HG03575 (cell line): ENCODE measurements at regions not wholly inside any gene's neighbourhood (a gene's known extent, or its start where the extent isn't known, plus 50 kb on each side); places are given as distances from the start of the nearest gene placed in this dataset.

Experiments used
- ATAC-seq: cut with Tn5 transposase; IDR thresholded peaks from one replicate; pipeline ENCODE4 v1.9.1; 2021; ENCODE audit not compliant: unreplicated experiment, insufficient number of reproducible peaks, low FRiP score; ENCODE audit errors: extremely low read depth

DNA sequence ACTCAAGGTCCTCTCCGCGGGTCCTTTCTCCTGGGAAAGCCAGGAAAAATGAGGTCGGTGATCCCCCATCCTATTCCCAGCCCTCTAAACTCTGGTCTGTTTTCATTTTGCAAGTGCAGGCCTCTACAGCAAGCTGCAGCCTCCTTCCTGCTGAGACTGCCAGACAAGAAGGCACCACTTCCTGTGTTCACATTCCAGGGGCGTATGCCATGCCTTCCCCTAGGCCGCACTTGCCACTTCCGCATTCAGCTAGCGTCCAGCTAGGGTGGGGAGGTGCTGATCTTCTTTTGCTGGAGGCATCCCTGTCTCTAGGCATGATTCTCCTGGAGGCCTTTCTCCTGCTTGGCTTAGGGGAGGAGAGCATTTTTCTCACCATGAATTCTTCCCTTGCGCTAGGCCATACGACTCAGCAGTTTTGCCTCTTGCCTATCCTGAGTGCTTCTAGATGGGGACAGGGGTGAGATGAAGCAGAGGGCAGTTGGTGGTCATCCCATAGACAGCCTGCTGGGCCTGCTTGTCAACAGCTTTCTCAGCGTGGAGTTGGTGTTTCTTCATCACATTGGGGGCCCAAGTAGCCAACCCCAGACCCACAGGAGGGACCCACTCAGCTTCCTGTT is 328.9 kb downstream of the RPS24 start:
- no peak for ATAC-seq

DNA sequence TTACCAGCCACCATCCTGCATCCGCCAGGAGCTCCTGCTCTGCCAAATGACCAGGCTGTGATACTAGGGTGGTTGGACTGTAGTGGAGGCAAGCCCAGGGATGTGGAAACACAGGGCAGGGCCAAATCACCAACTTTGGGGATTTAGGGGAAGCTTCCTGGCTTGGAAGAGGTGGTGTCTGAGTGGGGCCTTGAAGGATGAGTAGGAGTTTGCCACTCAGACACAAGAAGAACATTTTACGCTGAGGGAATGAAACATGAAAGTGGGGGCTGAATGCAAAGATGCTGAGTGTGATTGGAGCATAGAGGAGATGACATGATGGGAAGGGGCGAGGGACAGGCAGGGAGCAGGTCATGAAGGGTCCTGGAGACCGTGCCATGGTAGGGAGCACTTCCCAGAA is 329.5 kb downstream of the RPS24 start:
- ATAC-seq: no peak

DNA sequence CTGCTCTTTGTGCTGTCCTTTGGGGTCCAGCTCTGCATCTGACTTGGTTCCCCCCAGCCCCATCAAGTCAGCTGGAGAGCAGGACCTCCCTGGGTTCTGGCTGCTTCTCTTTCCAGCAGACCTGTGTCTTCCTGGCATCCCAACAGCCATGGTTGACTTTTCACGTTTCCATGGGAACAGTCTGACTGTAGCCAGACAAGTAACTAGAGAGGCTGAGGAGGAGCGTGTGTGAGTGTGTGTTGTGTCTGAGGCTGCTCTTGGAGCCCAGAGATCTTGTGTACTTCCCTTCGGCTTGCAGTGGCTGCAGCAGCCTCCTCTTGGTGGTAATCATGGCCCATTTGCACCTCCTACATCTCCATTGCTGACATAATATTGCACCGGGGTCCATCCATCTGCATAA is 332.0 kb downstream of the RPS24 start:
- no peak for ATAC-seq

DNA sequence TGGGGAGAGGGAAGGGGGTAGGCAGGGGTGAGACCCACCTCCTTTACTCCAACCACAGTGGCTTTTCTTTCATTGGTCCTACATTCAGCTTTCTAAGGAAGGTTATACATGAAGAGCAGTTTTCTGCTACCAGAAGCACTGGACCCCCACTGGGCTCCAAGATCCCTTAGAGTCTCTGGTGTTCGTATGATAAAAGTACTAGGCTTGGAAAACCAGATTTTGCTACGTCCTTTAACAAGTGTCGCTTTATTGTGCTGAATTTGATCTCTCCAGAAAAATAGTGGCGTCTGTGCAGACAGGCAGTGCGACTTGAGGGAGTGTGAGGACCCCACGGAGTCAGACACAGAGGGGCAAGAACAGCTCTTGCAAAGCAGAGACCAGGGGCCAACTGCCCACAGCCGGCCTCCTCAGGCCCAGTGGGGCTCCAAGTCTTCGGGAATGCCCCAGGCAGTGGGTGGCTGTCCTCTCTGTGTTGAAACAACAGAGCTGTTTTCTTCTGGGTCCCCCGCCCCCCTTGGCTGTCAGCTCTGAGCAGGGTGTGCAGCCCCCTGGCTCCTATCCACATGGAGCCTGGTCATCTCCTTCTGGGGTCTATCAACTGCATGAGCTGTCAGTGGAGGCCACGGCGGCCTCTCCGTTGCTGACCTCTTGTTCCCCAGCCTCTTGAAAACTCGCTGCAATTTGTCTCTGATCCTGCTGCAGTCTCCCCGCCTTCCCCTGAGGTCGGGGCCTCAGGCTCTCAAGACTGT is 333.2 kb downstream of the RPS24 start:
- no peak for ATAC-seq

DNA sequence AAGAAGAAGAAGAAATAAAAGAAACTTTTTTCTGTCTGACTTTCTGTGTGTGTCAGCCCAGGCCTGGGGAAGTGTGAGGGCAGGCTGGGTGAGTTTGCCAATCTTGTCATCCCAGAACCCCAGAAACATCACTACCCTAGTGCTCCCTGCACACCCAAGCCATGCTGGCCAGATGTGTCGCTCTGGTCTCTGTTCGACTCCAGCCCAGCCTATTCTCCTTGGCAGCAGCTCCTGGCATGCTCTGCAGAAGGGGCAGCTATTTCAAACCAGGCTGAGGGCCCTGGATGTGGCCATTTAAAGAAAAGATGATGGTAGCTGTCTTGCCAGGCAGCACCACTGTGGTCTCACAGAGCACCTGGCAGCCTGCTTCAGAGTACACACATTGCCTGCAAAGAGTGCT is 334.1 kb downstream of the RPS24 start:
- ATAC-seq: no peak

DNA sequence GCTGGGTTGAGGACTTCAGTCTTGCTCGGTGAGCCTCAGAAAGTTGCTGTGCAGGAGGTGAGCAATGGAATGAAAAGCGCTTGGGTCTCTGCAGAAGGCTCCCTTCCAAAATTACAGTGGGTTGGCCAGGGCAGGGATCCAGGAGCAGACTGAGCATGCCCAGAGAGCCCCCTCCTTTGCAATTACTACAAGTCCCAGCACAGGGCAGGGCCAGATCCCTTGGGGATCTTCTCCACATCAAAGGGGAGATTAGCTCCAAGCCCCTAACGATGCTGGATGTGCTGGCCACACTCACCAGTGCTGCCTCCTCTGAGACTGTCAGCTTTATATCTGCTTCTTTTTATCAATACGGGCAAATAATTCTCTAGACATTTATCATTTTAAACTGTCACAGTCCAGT is 337.5 kb downstream of the RPS24 start:
- no peak for ATAC-seq

DNA sequence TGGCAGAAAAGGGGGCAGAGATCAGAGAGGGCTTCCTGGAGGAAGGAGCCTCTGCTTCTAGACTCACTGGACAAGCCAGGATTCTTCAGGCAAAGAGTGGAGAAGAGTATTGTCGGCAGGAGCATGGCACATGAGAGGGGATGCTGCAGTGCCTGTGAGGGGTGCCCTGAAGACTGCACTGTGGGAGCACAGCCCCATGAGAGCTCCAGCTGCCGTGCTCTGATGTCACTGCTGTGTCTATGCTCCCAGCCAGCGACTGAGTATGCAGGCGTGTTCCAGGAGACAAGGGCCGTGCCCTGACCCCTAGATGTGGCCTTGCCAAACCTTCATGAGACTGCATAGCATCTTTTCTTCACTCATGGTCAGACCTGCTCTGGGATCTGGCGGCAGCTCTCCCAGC is 339.1 kb downstream of the RPS24 start:
- ATAC-seq: no peak

DNA sequence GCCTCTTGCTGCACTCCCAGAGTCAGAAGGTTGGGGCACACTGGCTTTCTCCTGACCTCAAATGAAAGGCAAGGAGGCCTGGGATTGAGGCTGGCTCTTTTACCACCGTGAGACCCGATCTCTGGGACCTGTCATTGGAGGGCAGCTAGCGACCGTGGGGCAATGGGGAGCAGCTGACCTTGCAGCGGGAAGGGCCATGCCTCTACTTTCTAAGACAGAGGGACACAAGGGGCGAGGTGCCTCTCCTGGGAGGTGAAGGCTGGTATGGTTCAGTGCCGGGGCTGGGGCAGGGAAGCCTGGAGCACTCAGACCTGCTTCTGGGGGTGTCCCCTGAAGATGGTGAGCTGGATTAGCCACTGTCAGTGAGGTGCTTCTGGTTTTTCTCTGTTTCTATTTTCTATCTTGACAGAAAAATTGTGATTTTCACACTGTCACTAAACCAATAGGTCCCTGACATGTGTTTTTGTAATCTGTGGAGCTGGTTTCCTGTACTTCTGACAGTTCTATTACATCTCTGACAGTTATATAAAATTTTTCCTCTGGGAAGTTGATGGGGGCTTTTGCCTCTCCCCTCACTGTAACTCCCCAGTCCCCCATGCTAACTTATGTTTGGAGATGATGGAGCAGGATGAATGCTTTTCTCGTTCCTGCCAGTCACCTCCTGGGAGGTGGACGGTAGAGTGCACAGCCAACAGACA is 340.8 kb downstream of the RPS24 start:
- no peak for ATAC-seq

DNA sequence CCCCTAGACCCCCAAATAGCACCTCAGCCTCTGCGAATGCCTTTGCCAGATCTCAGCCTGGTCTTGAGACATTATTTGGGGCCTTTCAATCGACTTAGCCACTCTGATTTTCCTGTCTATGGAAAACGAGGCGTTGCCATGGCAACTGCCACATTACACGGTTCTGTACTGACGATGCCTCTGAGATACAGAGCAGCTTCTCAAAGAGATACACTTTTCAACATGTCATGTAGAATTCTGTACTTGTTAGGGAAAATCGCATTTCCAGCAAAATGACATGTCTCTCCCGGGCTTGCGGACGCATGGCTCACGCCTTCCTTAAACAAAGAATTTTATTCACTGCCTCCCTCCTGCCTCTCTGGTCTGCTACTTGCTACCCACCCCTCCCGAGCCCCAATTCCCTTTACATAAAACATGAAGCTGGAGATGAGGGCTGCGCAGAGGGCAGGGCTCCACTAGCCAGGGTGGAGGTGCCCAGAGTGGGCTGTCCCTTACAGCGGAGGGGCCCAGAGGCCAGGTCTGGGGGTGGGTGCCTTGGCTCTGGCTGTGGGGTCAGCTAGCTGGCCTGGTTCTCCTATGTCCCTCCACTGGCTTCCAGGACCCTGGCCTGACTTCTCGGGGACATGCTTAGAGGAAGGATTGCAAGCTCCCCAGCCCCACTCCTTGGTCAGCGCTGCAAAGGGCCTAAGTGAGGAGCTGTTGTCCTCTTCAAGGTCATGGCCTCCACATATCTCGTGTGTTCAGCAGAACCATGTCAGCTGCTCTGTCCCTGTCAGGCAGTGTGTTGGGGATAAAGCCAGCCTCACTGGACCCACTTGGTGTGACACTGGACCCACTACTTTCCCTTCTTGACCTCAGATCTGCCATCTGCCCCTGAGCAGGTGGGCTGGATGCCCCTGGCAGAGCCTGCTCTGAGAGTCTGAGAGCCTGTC is 342.5 kb downstream of the RPS24 start:
- no peak for ATAC-seq

DNA sequence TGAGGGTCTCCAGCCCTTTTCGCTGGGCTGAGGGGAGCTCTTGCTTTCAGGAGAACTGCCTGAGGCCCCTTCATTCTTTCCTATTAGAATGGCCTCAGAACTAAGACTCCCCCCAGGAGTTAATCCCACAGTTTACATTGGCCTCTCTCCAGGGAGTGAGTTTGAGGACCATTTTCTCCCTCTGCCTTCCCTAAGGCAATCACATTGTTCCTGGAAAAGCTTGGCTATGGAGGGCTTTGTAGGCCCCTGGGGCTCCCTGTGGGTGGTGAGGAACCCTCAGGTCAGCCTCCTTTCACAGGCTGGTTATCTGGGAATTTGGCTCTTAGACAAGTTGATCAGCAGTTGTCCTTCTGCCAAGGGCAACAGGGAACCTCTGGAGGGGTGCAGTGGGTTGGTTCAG is 343.7 kb downstream of the RPS24 start:
- ATAC-seq: no peak

DNA sequence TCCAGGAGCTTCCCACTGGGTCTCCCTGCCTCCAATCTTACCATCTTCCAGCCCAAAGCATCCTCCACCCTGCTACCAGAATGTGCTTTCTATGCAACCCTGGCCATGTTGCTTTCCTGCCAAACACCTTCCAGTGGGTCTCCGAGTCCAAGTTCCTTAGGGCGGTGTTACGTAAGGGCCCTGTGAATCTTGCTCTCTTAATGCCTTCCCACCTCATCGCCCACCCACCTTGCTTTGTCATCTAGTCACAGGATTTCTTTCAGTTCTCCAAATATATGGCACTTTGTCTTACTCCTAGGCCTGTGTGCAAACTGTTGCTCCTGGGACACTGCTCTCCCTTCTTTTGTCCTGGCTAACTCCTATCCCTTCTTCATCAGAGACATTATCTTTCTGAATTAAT is 344.5 kb downstream of the RPS24 start:
- ATAC-seq: no peak

DNA sequence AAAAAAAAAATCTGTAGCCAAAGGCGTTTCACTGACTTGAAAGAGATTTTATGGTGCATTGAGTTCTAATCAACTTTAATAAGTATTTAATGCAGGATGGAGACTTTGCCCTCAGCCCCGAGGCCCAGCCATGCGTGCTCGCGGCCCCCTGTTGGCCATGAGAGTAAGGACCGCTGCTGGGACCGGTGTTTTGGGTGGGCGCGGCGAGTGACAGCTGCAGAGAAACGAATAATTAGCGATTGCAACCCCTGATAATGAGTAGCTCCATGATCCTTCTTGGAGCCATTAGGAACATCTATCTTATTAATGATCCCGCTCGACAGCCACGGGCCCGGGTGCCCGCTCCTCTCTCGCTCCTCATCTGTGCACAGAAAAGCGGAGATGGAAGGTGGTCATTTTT is 347.4 kb downstream of the RPS24 start:
- no peak for ATAC-seq

DNA sequence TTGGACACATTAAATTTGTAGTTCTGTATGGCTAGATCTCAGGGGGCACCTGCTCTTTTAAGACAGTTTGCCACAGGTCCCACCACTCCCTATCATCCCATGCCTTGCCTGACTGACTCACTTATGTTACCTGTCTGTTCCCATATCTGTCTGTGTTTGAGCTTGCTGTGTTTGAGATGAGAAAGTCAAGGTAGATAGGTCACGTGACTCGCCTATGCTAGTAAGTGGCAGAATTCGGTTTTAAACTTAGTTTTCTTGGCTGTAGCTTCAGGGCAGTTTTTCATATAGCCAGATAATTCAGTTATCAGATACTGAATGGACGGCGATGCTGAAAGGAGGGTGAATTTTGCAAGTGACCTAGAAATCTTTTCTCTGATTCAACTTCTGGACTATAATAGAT is 348.4 kb downstream of the RPS24 start:
- ATAC-seq: no peak

DNA sequence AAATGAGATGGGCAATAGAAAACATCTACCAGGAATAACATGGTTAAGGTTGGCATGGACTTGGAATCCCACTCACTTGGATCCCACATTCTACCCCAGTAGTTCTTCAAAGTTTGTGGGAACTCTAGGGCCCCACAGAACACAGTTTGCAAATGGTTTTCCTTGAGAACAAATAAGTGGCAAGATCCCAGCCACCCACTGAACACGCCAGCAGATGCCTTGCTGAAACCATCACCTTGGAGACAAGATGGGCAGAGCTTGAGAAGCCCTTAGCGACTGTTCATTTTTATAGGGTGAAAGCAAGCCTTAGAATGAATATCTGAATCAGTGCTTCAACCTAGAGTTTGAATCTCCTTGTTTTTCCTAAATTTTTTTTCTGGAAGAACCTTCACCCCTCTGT is 349.1 kb downstream of the RPS24 start:
- no peak for ATAC-seq

DNA sequence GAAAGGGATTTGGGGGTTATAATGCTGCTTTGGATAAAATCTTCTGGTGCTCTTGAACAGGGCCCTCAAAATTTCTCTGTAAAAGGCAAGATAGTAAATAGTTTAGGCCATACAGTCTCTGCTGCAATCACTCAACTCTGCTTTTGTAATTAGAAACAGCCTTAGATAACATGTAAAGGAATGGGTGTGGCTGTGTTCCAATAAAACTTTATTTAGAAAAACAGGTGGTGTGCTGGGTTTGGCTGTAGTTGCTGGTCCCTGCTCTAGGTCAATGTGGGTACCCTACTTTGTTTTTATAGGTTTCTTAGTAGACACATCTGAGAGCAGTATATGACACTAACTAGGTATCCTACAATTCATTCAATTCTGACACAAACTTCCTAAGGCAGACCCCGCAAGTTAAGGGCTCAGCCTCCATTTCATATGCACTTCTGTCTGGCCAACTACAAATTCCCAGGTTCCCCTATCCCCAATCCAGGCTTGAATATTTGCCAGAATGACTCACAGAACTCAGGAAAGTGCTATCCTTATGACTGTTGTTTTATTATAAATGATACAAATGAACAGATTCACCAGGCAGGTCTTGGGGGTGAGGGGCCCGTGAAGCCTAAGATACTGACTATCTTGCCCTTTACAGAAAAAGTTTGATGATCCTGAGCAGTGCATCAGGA is 349.9 kb downstream of the RPS24 start:
- no peak for ATAC-seq

DNA sequence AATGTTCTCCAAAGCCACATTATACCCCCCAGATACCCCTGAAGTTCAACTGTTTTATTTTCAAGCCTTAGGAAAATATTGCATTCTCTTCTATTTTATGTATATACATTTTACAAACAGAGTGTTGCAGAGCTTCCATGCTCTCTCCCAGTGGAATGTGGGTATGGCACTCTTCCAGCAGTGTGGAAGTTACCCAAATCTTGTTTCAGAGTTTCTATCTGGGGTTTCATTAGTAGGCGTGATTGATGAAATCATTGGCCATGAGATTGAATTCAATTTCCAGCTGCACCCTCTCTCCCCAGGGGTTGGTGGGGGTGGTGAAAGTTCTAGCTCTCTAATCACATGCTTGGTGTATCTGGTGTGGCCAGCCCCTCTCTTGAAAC is 350.4 kb downstream of the RPS24 start:
- ATAC-seq: no peak

DNA sequence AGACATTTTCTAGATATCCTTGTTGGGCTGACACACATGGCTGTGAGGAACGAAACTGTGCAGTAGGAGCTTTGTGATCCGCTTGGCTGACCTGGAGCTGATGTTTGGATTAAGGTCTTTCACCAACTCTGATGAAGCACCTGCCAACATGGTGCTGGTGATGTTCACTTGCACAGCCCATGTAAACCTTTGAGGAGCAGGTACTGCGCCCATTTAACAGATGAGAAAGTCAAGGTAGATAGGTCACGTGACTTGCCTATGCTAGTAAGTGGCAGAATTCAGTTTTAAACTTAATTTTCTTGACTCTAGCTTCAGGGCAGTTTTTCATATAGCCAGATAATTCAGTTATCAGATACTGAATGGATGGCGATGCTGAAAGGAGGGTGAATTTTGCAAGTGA is 351.9 kb downstream of the RPS24 start:
- ATAC-seq: no peak

DNA sequence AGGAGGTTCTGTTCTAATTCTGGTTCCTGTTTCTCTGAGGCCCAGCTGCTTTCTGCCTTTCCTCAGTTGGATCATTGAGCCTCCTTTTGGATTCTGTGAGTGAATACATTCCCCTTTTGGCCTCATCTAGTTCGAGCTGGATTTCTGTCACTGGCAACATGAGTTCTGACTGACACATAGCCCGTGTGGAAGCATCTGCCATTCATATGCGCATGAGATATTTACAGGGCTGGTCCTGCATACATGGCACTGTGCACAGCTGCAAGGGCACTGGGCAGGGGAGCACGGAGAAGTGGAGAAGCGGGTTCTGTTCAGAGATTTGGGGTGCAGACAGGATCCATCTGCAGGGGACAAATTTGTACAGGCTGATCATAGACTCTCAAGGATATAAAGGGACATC is 352.8 kb downstream of the RPS24 start:
- ATAC-seq: no peak
